RWPE1 (cell line): ENCODE measurements at regions not wholly inside any gene's neighbourhood (a gene's known extent, or its start where the extent isn't known, plus 50 kb on each side); places are given as distances from the start of the nearest gene placed in this dataset.

Source experiments
- CTCF ChIA-PET: fragments of 350-600 bp; sonication (Branson Sonifier 250); formaldehyde crosslinking; extraction: SDS; loops from one replicate; lab custom pipeline; 2021; lab: Yijun Ruan, JAX
- POLR2A ChIA-PET: fragments of 400-600 bp; formaldehyde crosslinking; extraction: SDS; loops from one replicate; lab custom pipeline; 2020; ENCODE audit warnings: antibody characterized with exemption; ENCODE audit not compliant: low non-redundant PET; lab: Yijun Ruan, JAX
- DNase-seq: peaks from one replicate; pipeline ENCODE4 v3.0.0; 2012; ENCODE audit warnings: low spot score
- H3K27ac ChIP-seq: fragments of 450-650 bp; 2 replicates; pipeline ENCODE4 v1.5.1; 2017
- TF ChIP-seq, protein P1 (sequence below): fragments of 450-650 bp; conservative IDR thresholded peaks from 2 replicates; pipeline ENCODE4 v1.5.1; 2017; ENCODE audit warnings: low read depth, mild to moderate bottlenecking

DNA sequence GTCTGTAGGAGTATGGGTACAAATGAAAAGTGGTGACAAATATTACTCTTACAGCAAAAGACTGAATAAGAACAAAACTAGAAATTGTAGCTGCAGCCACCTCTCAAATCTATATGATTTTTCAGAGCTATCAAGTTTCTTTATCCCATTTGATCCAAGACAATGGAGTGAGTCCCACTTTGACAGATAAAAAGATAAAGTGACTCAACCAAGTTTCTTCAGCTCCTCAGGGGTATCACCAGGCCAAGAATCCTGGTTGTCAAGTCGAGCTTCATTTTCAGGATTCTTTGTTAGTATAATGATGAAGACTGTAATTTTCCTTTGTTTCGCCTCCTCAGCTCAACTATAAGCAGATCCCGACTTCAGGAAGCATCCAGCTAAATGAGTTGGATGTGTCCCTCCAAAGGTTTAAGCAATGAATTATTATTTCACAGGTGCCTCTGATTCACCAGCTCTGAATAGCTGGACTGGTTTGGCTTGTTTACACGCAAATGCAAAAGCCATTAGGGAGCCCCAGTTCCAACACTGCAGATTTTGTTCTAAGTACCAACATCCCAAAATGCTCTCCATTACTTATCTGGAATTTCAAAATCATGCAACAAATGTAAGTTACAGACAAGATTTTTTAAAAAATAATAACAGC is 238.9 kb downstream of the MAFB start:
- DNase-seq: peak; percentile 54
- H3K27ac ChIP-seq: no peak overlapping the region
- TF ChIP-seq, protein P1, sequence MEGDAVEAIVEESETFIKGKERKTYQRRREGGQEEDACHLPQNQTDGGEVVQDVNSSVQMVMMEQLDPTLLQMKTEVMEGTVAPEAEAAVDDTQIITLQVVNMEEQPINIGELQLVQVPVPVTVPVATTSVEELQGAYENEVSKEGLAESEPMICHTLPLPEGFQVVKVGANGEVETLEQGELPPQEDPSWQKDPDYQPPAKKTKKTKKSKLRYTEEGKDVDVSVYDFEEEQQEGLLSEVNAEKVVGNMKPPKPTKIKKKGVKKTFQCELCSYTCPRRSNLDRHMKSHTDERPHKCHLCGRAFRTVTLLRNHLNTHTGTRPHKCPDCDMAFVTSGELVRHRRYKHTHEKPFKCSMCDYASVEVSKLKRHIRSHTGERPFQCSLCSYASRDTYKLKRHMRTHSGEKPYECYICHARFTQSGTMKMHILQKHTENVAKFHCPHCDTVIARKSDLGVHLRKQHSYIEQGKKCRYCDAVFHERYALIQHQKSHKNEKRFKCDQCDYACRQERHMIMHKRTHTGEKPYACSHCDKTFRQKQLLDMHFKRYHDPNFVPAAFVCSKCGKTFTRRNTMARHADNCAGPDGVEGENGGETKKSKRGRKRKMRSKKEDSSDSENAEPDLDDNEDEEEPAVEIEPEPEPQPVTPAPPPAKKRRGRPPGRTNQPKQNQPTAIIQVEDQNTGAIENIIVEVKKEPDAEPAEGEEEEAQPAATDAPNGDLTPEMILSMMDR: no peak
- ChIA-PET POLR2A (interaction anchor here (0.8 kb wide), 1 partner anchor 239 kb away, joined by 5 read pairs; the partner anchor contains the start of gene MAFB), CTCF (interaction anchor here (1.0 kb wide), 1 partner anchor 290 kb away, joined by 3 read pairs; no protein-coding TSS in a partner anchor)

DNA sequence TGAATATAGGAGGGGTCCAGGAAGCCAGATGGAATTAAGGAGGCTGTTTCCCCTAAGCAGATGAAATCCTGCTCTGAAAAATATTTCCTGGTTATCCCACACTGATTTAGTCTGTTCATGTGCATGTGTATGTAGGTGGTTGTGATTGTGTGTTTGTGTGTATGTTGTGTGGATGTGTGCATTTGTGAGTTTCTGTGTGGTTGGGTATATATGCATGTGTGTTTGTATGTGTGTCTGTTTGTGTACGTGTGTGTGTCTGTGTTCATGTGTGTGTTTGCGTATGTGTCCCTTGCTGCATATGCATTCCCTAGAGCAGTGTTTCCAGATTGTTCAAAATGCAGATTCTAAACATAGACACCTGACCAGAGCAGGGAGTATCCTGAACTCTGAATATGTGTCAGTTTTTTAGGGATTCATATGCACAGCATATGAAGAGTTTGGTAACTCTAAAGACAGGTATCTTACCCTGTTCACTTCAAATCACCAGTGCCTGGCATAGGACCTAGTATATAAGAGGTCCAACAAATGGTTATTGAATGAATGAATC is 239.8 kb downstream of the MAFB start:
- ChIA-PET CTCF (interaction anchor here (0.6 to 1.0 kb wide), 2 partner anchors 289 to 1422 kb away, joined by 3 to 4 read pairs; no protein-coding TSS in a partner anchor), POLR2A (no interaction called here)
- no peak overlapping the region for H3K27ac ChIP-seq
- no peak for DNase-seq
- TF ChIP-seq, protein P1: no peak

DNA sequence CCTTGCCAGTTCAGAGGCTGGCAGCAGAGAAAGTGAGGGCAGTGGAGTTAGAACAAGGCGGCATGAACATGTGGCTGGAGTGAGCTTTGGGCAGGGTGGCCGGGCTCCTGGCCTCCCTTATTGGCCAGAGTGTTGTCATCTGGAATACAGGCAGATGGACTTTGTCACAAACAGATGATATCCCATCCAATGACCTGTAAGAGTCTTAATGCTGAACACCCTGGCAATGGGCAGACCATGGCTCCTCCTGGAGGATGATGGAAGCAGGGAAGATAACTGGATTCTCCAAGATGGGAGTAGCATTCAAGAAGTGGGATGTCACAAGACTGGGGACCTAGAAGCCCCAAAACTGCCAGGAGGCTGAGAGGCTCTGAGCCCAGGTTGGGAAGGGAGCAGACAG is 242.1 kb downstream of the MAFB start:
- POLR2A ChIA-PET: no interaction called here
- TF ChIP-seq, protein P1: no peak
- H3K27ac ChIP-seq: no peak overlapping the region
- CTCF ChIA-PET: interaction anchor here (0.6 kb wide), 1 partner anchor 1485 kb away, joined by 3 read pairs; the partner anchor contains the start of gene DHX35
- no peak for DNase-seq

DNA sequence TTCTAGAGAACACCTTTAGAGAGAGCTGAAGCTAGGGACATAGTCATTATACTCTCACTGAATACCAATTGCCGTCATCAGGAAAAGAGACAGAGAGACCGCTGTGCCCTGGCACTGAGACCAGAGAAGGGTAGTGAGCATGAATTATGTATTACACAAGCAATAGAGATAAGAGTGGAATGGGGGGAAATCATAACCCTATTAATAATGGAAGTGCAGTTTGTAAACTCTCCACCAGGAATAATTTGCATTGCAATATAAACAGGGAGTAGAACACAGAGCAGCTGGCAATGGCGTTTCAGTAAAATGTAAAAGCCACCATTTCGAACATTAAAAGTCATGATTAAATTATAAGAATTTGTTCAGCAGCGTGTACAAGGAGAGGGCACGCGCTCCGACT is 244.5 kb downstream of the MAFB start:
- CTCF ChIA-PET: interaction anchor here (0.6 kb wide), 2 partner anchors 33 to 56 kb away, joined by 3 read pairs; no protein-coding TSS in a partner anchor
- TF ChIP-seq, protein P1: no peak
- POLR2A ChIA-PET: no interaction called here
- DNase-seq: no peak
- no peak overlapping the region for H3K27ac ChIP-seq

DNA sequence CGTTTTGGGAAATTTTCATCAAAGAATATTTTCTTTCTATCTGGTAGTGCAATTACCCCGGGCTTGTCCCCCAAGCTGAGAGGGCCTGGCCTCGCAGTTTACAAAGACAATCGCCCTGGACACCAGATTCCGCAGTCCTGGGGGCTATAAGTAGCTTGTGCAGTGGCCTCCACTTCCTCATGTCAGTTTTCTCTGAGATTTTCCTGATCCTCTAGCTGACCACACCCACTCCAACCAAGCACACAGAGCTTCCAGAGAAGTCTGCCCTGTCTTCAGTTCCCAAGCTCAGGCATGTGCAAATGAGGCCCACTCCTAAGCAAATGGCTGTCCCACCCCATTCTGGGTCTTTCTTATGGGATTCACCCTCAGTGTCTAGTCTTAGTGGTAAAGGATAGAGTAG is 245.3 kb downstream of the MAFB start:
- DNase-seq: no peak
- TF ChIP-seq, protein P1: no peak
- ChIA-PET POLR2A (interaction anchor here (0.9 kb wide), 1 partner anchor 118 kb away, joined by 3 read pairs; no protein-coding TSS in a partner anchor), CTCF (interaction anchor here (0.8 kb wide), 1 partner anchor 65 kb away, joined by 4 read pairs; no protein-coding TSS in a partner anchor)
- no peak overlapping the region for H3K27ac ChIP-seq

DNA sequence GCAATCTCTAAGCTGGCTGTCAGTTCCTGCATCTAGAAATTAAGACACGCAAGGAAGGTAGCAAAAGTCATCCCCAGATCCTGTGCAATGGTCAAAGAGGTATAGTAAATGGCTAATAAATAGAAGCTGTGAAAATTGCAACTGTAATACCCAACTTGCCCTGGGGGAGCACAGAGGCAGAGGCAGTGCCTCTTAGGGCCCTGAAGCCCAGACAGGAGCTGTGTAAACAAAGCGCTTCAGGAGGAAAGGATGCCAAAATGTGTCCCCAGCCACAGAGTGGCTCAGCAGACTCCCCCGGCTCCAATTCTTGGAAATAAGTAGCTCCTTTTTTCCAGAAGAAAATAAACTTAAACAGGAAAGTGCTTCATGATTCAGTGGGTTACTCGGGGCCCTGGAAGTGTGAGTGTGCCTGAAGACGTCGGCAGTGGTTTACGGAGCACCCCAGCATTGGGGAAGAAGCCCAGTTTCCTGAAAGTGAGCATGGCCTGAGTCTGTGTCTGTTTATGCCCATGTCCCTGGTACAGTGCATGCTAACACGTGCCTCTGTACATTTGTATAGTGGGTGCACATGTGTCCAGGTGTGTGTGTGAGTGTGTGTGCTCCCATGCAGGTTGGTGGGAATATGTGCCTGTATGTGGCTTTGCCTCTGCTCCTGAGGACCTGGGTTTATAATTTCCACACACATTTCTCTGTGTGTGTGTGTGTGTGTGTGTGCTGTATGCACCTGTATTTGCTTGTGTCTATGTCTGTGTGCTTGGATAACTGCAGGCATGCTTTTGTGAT is 246.7 kb downstream of the MAFB start:
- DNase-seq: no peak
- ChIA-PET POLR2A (no interaction called here), CTCF (interaction anchor here (0.5 to 1.8 kb wide), 9 partner anchors 9 to 1383 kb away, joined by 3 to 6 read pairs (median 4); no protein-coding TSS in a partner anchor)

More for the DNA sequence above, 246.7 kb downstream of the MAFB start:
- no peak overlapping the region for H3K27ac ChIP-seq
- TF ChIP-seq, protein P1: no peak
